Occipital lobe (tissue), 1 donor: ENCODE measurements at regions not wholly inside any gene's neighbourhood (a gene's known extent, or its start where the extent isn't known, plus 50 kb on each side); places are given as distances from the start of the nearest gene placed in this dataset.

Experiments
- DNase-seq: peaks from one replicate; lab custom pipeline; 2025; lab: John Stamatoyannopoulos, UW

DNA sequence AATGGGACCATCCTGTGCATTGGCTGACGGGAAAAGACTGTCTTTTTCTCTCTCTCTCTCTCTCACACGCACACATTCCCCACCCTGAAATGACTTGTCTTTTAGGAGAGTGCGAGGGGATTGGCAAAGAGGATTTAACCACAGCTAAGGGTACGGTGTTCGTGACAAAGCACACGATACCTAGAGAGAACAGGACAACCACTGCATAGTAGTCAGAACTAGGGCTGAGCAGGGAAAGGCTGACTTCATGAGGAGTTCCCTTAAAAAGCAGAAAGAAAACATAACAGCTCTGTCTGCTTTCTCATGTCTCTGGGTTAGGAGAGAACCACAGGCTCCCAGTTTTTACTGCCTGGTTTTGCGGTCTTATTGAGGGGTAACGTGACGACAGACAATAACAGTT, 742.8 kb upstream of the SOX9 start:
- no peak for DNase-seq

DNA sequence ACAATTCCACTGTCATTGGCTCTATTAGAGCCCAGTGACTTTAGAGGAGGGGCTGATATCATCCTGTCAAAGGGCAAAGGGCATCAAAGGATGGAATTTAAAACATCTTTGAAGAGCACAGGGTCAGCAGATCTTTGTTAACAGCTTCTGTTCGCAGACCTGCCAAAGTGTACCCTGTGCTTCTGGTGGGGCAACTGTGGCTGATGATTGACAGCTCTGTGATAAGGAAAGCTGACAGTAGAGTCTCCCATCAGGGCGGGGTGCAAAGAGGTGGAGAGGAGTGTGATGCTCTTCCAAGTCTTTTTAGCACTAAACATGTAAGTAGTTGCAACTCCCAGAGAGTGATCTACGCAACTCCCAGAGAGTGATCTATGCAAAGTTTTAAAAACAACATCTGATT, 742.1 kb upstream of the SOX9 start:
- no peak for DNase-seq

DNA sequence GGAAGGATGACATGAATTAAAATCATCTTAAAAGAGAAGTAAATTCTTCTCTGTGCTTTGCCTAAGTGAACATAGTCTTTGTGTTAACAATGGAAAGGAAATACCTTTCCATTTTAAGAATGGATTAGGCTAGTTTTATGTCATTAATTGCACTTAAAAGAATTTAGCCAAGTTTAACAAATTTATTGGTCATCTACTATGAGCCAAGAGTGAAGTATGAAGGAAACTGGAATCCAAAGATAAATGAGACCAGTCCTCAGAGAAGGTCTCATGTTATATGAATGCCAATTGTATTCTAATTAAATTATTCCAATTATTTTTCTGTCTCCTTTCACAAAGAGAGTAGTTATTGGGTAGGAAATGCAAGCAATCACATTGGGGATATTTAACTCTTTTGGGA, 741.3 kb upstream of the SOX9 start:
- no peak for DNase-seq

DNA sequence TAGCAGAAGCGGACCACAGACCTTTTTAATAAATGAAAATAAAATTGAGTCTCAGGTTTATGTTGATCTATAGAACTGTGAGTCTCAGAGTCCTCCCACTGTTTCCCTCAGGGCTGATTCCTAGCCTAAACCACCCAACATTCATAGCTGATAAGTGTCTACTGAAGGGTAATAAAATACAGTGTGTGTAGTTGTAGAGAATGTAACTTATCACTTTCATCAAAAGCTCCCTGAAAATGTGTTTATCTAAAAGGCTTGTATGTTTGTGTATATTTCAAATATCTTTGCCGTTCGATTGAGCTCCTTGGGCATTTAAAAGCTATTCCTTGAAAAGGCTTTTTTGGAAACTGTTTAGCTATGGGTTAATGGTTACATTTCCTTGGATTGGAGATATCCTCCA, 740.3 kb upstream of the SOX9 start:
- DNase-seq = no peak

DNA sequence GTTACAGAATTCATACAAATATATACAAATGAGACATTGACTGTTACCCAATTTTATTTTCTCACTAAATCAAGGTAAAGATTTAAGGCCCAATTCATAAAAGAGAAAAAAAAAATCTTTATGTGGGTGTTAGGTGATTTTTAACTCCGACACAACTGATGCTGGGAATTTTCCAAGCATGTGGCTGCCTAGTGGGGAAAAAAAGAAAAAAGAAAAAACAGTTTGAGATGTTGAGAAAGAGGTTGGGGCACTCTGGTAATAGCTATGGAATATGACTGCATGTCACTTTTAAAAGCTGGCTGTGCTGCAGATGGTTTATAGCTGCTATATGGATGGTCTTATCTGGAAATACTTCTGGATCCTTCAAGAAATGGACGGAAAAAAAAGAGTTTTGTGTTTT, 739.9 kb upstream of the SOX9 start:
- DNase-seq = no peak

GRCh38 chr17:71383091-71383490, 737.7 kb upstream of the SOX9 start:
- DNase-seq = no peak

DNA sequence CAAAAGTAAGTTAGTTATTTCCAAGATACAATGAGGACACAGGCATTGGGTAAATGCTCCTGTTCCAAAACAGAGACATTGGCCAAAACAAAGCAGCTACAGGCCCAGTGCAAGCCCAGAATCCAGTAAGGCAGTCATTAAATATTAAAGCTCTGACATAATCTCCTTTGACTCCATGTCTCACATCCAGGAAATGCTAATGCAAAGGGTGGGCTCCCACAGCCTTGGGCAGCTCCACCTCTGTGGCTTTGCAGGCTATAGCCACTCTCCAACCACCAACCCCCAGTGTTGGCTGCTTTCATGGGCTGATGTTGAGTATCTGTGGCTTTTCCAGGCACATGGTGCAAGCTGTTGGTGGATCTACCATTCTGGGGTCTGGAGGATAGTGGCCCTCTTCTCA, 733.4 kb upstream of the SOX9 start:
- no peak for DNase-seq

DNA sequence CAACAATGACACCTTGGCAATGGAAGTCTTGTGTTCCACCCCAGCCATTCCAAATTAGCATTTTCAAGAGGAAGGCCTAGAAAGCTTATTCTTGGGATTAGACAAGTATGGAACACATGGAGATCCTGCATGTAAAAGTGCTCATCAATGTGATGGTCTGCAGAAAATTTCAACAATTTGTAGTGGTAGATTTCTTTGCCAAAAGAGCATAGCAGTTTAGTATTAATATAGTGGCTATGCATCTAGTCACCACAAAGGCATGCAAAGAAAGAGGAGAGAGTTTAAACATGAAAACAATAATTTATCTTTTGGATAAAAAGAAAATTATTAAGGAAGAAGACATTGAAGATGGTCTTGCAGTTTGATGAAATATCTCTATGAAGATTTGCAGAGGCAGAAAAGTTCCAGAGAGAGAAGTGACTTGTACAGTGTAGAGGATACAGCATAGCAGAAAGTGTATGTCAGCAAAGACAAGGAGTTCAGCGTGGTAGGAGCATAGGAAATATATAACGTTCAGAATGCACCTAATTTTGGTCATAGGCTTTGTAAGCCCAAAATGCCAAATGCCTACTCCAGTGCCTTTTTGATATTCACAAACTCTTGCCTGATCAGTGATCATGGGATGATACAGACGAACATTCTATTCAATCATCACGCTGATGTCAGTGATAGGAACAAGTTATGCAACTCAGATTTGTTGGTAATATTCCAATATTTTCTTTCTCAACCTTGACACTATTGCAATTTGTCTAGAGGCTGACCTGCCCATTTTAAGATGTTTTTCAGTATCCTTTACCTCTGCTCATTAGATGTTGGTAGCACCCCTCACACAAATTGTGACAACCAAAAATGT, 727.9 kb upstream of the SOX9 start:
- DNase-seq = no peak

GRCh38 chr17:71395901-71396300, 724.9 kb upstream of the SOX9 start:
- no peak for DNase-seq

- DNase-seq = no peak
These were observed 724.1 kb upstream of the SOX9 start for GRCh38 chr17:71396711-71397110.

GRCh38 chr17:71398025-71398424, 722.8 kb upstream of the SOX9 start:
- DNase-seq = no peak

DNA sequence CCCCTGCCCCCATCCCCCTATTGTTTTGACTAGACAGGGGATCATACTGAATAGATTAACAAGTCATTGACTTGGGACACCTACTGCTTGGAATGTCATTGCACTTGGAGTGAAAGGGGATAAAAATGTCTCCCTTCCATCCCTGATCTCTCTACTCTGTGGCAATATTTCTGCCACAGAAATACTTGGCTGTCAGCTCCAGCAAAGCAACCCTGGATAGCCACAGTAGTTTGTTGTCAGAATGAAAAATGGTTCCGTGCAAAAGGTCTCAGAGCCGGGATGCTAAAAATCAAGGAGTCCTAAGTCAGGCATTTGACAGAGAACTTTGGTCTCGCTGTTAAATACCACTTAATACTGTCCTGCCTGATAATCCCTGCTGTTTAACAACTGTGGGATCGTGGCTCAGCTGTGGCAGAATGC, 722.0 kb upstream of the SOX9 start:
- no peak for DNase-seq

- DNase-seq = no peak
These were observed 721.6 kb upstream of the SOX9 start for GRCh38 chr17:71399221-71399620.

- no peak for DNase-seq
These were observed 721.2 kb upstream of the SOX9 start for GRCh38 chr17:71399649-71400048.

GRCh38 chr17:71402007-71402406, 718.8 kb upstream of the SOX9 start:
- DNase-seq = no peak

DNA sequence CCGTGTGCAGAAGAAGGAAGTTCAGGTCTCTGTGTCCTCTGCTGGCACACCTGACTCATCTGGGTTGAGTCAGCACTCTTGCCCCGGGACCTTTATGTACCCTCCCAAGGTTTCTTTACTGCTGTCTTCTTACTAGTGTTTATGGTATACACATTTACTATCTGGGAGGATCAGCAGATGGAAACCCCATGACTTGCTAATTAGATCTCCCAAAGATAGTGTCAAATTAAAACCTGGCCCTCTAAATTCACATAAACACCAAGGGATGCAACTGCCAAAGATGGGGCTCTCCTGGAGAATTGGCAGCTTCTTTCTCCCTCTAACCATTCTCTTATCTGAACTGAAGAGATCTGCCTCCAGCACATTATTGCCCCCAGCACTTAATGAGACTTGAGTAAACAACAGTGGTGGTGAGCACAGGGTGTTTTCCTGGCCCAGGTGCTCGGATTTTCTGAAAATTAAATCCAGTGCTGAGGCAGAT, 718.1 kb upstream of the SOX9 start:
- DNase-seq = no peak

DNA sequence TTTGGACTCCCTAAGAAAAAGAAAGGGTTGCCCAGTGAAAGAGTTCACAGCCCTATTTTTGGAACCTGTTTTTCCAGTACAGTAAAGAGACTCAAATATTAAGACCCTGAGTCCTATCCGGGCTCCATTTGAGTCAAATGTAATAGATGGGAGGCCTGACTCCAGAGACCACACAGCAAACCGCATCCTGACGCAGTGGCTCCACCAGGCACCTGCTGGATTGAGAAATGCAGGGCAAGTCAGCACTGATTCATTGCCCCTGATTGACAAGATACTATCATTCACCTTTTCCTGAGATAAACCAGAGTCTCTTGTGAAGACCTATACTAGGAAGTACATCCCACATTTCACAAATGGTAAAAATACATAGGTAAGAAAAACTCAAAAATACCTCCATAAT, 715.7 kb upstream of the SOX9 start:
- no peak for DNase-seq

GRCh38 chr17:71407981-71408380, 712.8 kb upstream of the SOX9 start:
- DNase-seq = no peak

GRCh38 chr17:71409137-71409536, 711.7 kb upstream of the SOX9 start:
- DNase-seq = no peak

DNA sequence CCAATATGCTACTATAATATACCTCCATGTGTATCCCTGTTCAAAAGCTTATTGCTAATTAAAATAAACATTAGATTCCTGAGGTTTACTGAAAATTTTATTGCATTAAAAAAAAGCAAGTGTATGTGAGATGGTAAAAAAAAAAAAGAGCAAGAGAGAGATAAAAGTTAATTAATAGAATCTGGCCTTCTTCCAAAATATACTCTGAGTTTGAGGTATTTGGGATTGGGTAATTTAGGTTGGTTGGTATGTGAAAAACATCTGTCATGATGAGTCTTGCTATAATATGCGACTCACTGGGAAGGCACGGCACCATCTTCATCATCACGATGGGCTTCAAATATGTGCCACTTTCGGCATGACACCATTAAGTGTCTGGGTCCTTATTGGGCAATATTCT, 711.1 kb upstream of the SOX9 start:
- DNase-seq = no peak

GRCh38 chr17:71412803-71413202, 708.0 kb upstream of the SOX9 start:
- DNase-seq = no peak

GRCh38 chr17:71413935-71414334, 706.9 kb upstream of the SOX9 start:
- no peak for DNase-seq

GRCh38 chr17:71417142-71417541, 703.7 kb upstream of the SOX9 start:
- no peak for DNase-seq

DNA sequence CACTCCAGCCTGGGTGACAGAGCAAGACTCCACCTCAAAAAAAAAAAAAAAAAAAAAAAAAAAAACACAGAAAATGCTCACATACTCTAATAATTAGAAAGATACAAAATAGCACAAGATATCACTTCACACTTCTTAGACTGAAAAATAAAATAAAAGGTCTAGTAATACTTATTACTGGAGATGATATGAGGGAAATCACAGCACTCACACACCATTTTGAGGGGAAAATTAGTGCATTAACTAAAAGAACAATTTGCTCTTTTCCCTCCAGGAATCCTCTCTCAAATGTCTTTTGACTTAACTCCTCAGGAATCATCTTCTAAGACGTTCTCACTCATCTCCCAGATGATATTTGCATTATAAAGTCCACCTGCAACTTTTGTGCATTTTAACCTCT, 697.9 kb upstream of the SOX9 start:
- no peak for DNase-seq
